ENCODE measurements at regions not wholly inside any gene's neighbourhood (a gene's known extent, or its start where the extent isn't known, plus 50 kb on each side); places are given as distances from the start of the nearest gene placed in this dataset.

DNA sequence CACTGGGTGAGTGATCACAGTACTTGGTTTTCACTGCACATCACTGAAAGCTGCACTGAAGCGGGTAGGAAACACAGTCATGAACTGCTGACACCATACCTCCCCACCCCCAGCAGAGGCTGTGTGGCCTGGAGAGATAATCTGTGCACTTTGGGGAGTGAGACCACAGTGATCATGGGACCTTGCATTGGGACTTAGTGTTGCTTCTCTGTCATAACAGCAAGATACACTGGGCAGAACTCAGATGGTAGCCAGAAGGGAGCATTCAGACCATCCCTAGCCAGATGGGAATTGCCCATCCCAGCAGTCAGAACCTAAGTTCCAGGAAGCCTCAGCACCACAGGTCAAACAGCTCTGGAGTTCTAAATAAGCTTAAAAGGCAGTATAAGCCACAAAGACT lies 346.4 kb upstream of the TMEM229A start:
- no peak for TF ChIP-seq GABPA (IDR thresholded peaks at IDR 0.05; ENCODE audit: low read depth)
- Histone ChIP-seq H3K27ac (replicated peaks) (no peak overlapping the region), H3K4me3 (replicated peaks; ENCODE audit: insufficient read depth, low read length) (no peak overlapping the region), H3K27me3 (ENCODE audit: insufficient read depth, poor library complexity, severe bottlenecking) (no peaks in the 10 kb centered on the region)
- no peak for DNase-seq (ENCODE audit: low read depth in 1 of 2, low spot score in 1 of 2)

DNA sequence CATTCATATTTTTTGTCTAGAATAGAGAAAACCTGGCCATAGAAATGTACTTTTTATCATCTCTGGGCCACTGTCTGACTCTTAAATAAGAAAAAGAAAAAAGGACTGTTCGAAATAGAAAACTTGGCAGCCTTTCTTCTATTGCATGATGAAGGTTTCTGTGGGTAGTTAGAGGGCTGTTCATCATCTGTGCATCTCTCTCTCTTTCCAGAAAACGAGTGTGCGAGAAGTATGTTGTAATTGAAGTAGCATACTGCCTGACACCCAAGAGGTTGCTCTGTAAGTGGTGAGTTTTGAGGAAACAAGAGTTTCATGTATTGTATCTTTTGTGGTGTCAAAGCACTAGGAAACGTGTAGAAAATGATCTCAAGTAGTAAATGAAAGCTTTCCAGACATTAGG lies 343.2 kb upstream of the TMEM229A start:
- H3K27ac ChIP-seq (replicated peaks): no peak overlapping the region
- H3K27me3 ChIP-seq (ENCODE audit: insufficient read depth, poor library complexity, severe bottlenecking): no peaks in the 10 kb centered on the region
- no peak overlapping the region for H3K4me3 ChIP-seq (replicated peaks; ENCODE audit: insufficient read depth, low read length)
- no peak for TF ChIP-seq SPI1 (IDR thresholded peaks at IDR 0.05; ENCODE audit: borderline replicate concordance, low read depth)
- no peak for TF ChIP-seq GABPA (IDR thresholded peaks at IDR 0.05; ENCODE audit: low read depth)
- TF ChIP-seq CTCF (IDR thresholded peaks at IDR 0.05; ENCODE audit: insufficient read depth, low read length): no peak
- no peak for TF ChIP-seq POLR2AphosphoS5 (IDR thresholded peaks at IDR 0.05; ENCODE audit: low read depth)
- TF ChIP-seq, protein P1, sequence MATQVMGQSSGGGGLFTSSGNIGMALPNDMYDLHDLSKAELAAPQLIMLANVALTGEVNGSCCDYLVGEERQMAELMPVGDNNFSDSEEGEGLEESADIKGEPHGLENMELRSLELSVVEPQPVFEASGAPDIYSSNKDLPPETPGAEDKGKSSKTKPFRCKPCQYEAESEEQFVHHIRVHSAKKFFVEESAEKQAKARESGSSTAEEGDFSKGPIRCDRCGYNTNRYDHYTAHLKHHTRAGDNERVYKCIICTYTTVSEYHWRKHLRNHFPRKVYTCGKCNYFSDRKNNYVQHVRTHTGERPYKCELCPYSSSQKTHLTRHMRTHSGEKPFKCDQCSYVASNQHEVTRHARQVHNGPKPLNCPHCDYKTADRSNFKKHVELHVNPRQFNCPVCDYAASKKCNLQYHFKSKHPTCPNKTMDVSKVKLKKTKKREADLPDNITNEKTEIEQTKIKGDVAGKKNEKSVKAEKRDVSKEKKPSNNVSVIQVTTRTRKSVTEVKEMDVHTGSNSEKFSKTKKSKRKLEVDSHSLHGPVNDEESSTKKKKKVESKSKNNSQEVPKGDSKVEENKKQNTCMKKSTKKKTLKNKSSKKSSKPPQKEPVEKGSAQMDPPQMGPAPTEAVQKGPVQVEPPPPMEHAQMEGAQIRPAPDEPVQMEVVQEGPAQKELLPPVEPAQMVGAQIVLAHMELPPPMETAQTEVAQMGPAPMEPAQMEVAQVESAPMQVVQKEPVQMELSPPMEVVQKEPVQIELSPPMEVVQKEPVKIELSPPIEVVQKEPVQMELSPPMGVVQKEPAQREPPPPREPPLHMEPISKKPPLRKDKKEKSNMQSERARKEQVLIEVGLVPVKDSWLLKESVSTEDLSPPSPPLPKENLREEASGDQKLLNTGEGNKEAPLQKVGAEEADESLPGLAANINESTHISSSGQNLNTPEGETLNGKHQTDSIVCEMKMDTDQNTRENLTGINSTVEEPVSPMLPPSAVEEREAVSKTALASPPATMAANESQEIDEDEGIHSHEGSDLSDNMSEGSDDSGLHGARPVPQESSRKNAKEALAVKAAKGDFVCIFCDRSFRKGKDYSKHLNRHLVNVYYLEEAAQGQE (IDR thresholded peaks at IDR 0.05; ENCODE audit: insufficient replicate concordance, low read depth): no peak
- no peak for DNase-seq (ENCODE audit: low read depth in 1 of 2, low spot score in 1 of 2)

DNA sequence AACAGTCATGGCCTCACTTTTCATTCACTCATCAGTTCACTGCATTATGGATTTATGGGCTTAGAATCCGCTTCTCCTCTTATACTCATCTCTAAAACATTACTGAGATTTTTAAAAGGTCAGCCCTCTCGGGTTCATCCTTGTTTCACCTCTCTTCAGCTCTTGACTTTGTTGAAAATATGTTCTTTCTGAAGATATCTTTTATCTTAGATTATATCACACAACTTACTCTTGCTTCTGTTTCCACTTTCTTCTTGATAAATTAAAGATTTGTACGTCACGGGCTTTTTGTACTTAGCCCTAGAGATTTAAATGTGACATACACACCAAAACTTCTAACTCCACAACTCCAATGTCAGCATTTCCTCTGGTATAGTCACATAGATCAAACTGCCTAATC lies 342.5 kb upstream of the TMEM229A start:
- TF ChIP-seq, protein P1 (IDR thresholded peaks at IDR 0.05; ENCODE audit: insufficient replicate concordance, low read depth): no peak
- TF ChIP-seq CTCF (IDR thresholded peaks at IDR 0.05; ENCODE audit: insufficient read depth, low read length): no peak
- TF ChIP-seq GABPA (IDR thresholded peaks at IDR 0.05; ENCODE audit: low read depth): no peak
- TF ChIP-seq SPI1 (IDR thresholded peaks at IDR 0.05; ENCODE audit: borderline replicate concordance, low read depth): no peak
- TF ChIP-seq POLR2AphosphoS5 (IDR thresholded peaks at IDR 0.05; ENCODE audit: low read depth): no peak
- no peaks in the 10 kb centered on the region for H3K27me3 ChIP-seq (ENCODE audit: insufficient read depth, poor library complexity, severe bottlenecking)
- H3K27ac ChIP-seq (replicated peaks): no peak overlapping the region
- DNase-seq (ENCODE audit: low read depth in 1 of 2, low spot score in 1 of 2): no peak
- H3K4me3 ChIP-seq (replicated peaks; ENCODE audit: insufficient read depth, low read length): no peak overlapping the region

DNA sequence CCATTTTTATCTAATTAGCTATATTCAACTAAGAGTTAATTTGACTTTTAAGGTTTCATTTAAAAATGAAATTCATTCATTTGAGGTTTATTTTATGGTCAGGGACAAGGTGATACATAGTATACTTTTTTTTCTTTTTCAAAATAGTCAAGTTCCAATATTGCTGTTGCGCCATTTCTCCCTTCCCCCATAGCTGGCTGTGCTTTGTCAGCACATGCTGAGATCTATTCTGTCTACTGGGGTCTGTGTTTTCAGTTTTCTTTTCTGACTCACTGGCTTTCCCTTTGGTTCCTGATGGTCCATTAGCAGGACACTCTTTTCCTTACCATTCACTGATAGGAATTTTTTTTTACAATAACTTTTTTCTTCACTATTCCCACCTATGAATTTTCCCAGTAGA lies 336.4 kb upstream of the TMEM229A start:
- DNase-seq (ENCODE audit: low read depth in 1 of 2, low spot score in 1 of 2): no peak
- TF ChIP-seq POLR2AphosphoS5 (IDR thresholded peaks at IDR 0.05; ENCODE audit: low read depth): no peak
- no peak for TF ChIP-seq GABPA (IDR thresholded peaks at IDR 0.05; ENCODE audit: low read depth)
- no peak for TF ChIP-seq CTCF (IDR thresholded peaks at IDR 0.05; ENCODE audit: insufficient read depth, low read length)
- TF ChIP-seq SPI1 (IDR thresholded peaks at IDR 0.05; ENCODE audit: borderline replicate concordance, low read depth): no peak
- TF ChIP-seq, protein P1 (IDR thresholded peaks at IDR 0.05; ENCODE audit: insufficient replicate concordance, low read depth): no peak
- H3K27me3 ChIP-seq (ENCODE audit: insufficient read depth, poor library complexity, severe bottlenecking): no peaks in the 10 kb centered on the region
- no peak overlapping the region for H3K27ac ChIP-seq (replicated peaks)
- no peak overlapping the region for H3K4me3 ChIP-seq (replicated peaks; ENCODE audit: insufficient read depth, low read length)

Measured in HL-60 (cell line).